GM20000 (cell line): ENCODE measurements at regions not wholly inside any gene's neighbourhood (a gene's known extent, or its start where the extent isn't known, plus 50 kb on each side); places are given as distances from the start of the nearest gene placed in this dataset.
"Not testable (repeated sequence)": the region's sequence is repeated elsewhere in the genome, so short reads cannot be mapped to it uniquely, and the experiment has no call there.

ENCODE experiments used
- DNase-seq: peaks from one replicate; pipeline ENCODE4 v3.0.0; 2012; ENCODE audit warnings: low spot score
- CTCF ChIP-seq: IDR thresholded peaks from 2 replicates; pipeline ENCODE4 v1.5.1; 2012; ENCODE audit warnings: mild to moderate bottlenecking, control low read depth; ENCODE audit errors: extremely low read depth, missing control alignments

DNA sequence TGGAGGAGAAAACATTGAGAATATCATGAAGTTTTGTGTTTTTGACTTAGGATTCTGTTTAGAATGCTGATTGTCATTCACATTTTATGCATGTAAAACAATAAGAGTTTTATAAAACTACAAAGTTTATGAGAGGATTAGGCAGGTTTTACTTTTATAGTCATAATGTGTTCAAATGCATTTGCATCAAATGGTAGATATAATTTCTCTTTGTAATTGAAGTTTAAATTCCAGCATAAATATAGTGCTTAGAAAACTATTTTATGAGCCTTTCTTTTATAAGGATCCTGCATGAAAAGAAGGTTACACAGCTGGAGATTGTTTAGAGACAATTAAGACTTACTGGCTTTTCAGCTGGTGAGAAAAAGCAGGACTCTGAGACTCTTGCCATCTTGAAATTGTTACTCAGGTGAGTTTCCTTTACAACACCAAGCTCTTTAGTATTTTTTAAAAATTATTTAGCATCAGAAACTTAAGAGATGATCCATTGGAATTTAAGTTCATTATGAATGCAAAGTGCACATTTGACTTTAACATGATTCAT is 157.1 kb upstream of the MAN1A1 start:
- TF ChIP-seq CTCF: no peak
- DNase-seq: no peak

DNA sequence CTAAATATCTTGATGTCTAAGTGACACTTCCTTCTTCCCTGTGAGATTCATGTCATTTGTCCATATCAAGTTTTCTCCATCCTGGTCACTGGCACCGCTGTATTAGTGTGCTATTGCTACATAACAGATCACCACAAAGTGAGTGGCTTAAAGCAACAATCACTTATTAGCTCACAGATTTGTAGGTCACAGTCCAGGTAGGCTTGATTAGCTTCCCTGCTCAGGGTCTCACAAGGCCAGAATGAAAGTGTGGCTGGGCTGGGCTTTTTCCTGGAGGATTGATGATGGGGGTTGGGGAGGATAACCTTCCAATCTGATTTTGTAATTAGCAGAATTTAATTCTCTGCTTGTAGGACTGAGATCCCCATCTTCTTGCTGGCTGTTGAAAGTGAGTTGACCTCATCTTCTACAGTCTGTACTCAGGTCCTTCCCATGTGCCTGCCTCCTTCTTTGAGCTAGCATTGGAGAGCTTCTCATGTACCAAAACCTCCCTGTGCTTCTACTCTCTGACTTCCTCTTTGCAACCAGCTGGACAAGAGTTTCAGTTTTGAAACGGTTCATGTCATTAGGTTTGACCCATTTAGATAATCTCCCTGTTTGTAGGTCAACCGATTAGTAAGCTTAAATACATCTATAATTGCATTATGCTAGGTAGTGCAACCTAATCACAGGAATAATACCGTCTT is 152.4 kb upstream of the MAN1A1 start:
- TF ChIP-seq CTCF: no peak
- peak; percentile 4 for DNase-seq

DNA sequence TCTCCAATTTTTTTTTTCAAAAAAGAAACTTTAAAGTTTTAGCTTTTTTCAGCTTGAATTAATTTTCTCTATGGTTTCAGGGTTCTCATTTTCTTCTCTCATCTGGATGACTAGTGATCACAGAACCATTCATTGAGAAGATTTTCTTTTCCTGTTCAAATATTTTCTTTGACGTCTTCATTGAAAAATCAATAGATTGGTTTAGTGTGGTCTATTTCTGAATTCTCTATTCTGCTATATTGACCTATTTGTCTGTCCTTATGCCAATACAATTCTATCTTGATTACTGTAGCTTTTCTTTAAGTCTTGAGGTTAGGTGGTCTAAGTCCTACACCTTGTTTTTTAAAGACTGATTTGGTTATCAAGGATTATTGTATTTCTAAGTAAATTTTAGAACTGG is 150.2 kb upstream of the MAN1A1 start:
- TF ChIP-seq CTCF: no peak
- no peak for DNase-seq

- TF ChIP-seq CTCF: no peak
- no peak for DNase-seq
Observed at GRCh38 chr6:119497988-119498727, 148.6 kb upstream of the MAN1A1 start.

- no peak for TF ChIP-seq CTCF
- no peak for DNase-seq
Observed at GRCh38 chr6:119495230-119495683, 145.7 kb upstream of the MAN1A1 start.

- no peak for TF ChIP-seq CTCF
- no peak for DNase-seq
Observed at GRCh38 chr6:119493980-119494379, 144.4 kb upstream of the MAN1A1 start.

- not testable (repeated sequence) for DNase-seq
Observed at GRCh38 chr6:119491112-119491511, 141.6 kb upstream of the MAN1A1 start.

DNA sequence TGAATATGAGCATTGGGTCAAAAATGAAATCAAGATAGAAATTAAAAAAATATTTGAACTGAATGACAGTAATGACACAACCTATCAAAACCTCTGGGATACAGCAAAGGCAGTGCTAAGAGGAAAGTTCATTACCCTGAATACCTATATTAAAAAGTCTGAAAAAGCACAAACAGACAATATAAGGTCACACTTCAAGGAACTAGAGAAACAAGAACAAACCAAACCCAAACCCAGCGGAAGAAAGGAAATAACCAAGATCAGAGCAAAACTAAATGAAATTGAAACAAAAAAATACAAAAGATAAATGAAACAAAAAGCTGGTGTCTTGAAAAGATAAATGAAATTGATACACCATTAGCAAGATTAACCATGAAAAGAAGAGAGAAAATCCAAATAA is 140.5 kb upstream of the MAN1A1 start:
- not testable (repeated sequence) for DNase-seq
